ENCODE measurements at regions not wholly inside any gene's neighbourhood (a gene's known extent, or its start where the extent isn't known, plus 50 kb on each side); places are given as distances from the start of the nearest gene placed in this dataset.

DNA sequence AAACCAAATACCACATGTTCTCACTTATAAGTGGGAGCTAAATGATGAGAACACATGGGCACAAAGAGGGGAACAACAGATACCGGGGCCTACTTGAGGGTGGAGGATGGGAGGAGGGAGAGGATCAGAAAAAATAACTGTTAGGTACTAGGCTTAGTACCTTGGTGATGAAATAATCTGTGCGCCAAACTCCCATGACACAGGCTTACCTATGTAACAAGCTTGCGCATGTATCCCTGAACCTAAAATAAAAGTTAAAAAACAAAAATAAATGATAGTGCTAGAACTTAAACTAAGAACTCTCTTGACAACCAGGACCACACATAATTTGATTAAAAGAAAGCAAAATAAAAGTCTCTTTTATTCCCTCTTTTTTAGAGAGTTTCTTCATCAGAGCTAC lies 150.6 kb downstream of the CHIC2 start:
- no peak for ATAC-seq

More for the DNA sequence above, 150.6 kb downstream of the CHIC2 start:
- FAIRE-seq: no peak
- H3K9me3 ChIP-seq (ENCODE audit: low read length): no peaks in the 10 kb centered on the region
- H3K4me1 ChIP-seq (ENCODE audit: insufficient read depth, low read length): peaks cover 6% of the 10 kb centered on the region
- in situ Hi-C loops (cut with HindIII; ENCODE audit: extremely low pct_ligation_motif_present, low pct_unique_long_range_greater_than_20kb) (loop anchor here (25.0 kb wide), 1 partner anchor 901 kb away; no protein-coding TSS in a partner anchor), intact Hi-C loops (cut with micrococcal nuclease; ENCODE audit: unreplicated experiment) (no loop called here)
- no TSS peak for BruUV-seq (replicated peaks)
- POLR2A ChIA-PET: no interaction called here
- no peak overlapping the region for H3K9ac ChIP-seq (ENCODE audit: insufficient read depth, low read depth, low read length)
- H3K36me3 ChIP-seq (replicated peaks in 1 of 2; ENCODE audit: control insufficient read depth in 1 of 2, insufficient read depth in 2 of 2, low read length in 2 of 2): no peaks in the 10 kb centered on the region
- no peak overlapping the region for H2AFZ ChIP-seq (ENCODE audit: low read length)
- H3K4me3 ChIP-seq (replicated peaks in 1 of 3; ENCODE audit: insufficient read depth in 1 of 3, low read depth in 2 of 3, low read length in 3 of 3): no peak overlapping the region
- H3K27ac ChIP-seq (ENCODE audit: extremely low read length, insufficient read depth, low read length): no peak overlapping the region
- no peak overlapping the region for H3K4me2 ChIP-seq (ENCODE audit: low read depth, low read length)
- no peaks in the 10 kb centered on the region for H3K79me2 ChIP-seq (ENCODE audit: insufficient read depth, low read length)
- 57% methylated on average over 3 of the region's 3 CpGs for WGBS (ENCODE audit: low lambda C conversion rate)
- TF ChIP-seq ZNF264 (CRISPR knock-in tag; IDR thresholded peaks at IDR 0.05): no peak
- no peak for TF ChIP-seq ZNF256 (CRISPR knock-in tag; conservative IDR thresholded peaks at IDR 0.05)
- no peak for TF ChIP-seq ZNF30 (CRISPR knock-in tag; IDR thresholded peaks at IDR 0.05)
- no peak for TF ChIP-seq KDM3A (CRISPR knock-in tag; IDR thresholded peaks at IDR 0.05; ENCODE audit: low read depth)
- no peak for TF ChIP-seq ZNF3 (CRISPR knock-in tag; IDR thresholded peaks at IDR 0.05)
- no peak for TF ChIP-seq ZFP37 (CRISPR knock-in tag; IDR thresholded peaks at IDR 0.05; ENCODE audit: borderline replicate concordance)
- no peak for TF ChIP-seq ZNF710 (CRISPR knock-in tag; IDR thresholded peaks at IDR 0.05; ENCODE audit: borderline replicate concordance)
- no peak for TF ChIP-seq ZNF224 (CRISPR knock-in tag; IDR thresholded peaks at IDR 0.05)
- CTCF ChIA-PET (ENCODE audit: low intra/inter-chr PET ratio, low total read pairs): no interaction called here
- no peaks in the 10 kb centered on the region for H3K27me3 ChIP-seq (ENCODE audit: control insufficient read depth in 1 of 2, insufficient read depth in 2 of 2, low read length in 2 of 2)
- H4K20me1 ChIP-seq (ENCODE audit: insufficient read depth, low read length): no peaks in the 10 kb centered on the region
- DNase-seq (ENCODE audit: low spot score): no peak
